ENCODE measurements at regions not wholly inside any gene's neighbourhood (a gene's known extent, or its start where the extent isn't known, plus 50 kb on each side); places are given as distances from the start of the nearest gene placed in this dataset.

- TF ChIP-seq, protein P1, sequence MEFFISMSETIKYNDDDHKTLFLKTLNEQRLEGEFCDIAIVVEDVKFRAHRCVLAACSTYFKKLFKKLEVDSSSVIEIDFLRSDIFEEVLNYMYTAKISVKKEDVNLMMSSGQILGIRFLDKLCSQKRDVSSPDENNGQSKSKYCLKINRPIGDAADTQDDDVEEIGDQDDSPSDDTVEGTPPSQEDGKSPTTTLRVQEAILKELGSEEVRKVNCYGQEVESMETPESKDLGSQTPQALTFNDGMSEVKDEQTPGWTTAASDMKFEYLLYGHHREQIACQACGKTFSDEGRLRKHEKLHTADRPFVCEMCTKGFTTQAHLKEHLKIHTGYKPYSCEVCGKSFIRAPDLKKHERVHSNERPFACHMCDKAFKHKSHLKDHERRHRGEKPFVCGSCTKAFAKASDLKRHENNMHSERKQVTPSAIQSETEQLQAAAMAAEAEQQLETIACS (CRISPR knock-in tag; IDR thresholded peaks at IDR 0.05): no peak
- TF ChIP-seq ZNF777 (CRISPR knock-in tag; IDR thresholded peaks at IDR 0.05) (peak; percentile 28; the same call in 1 of the 2 replicates), NCOA2 (CRISPR knock-in tag; IDR thresholded peaks at IDR 0.05) (peak; percentile 87), POLR2G (IDR thresholded peaks at IDR 0.05; ENCODE audit: low read depth, low read length) (peak; percentile 63; the same call in 1 of the 2 replicates), PHF20 (CRISPR knock-in tag; IDR thresholded peaks at IDR 0.05) (no peak; the same call in 1 of the 2 replicates), CHD4 (IDR thresholded peaks at IDR 0.05; ENCODE audit: borderline replicate concordance, low read length) (peak; percentile 74; the same call in 1 of the 2 replicates), STAT5B (CRISPR knock-in tag; IDR thresholded peaks at IDR 0.05) (no peak), ZBTB42 (CRISPR knock-in tag; IDR thresholded peaks at IDR 0.05) (peak; percentile 84), FOXO4 (CRISPR knock-in tag; conservative IDR thresholded peaks at IDR 0.05) (no peak), ZNF44 (CRISPR knock-in tag; IDR thresholded peaks at IDR 0.05) (no peak), ZNF430 (CRISPR knock-in tag; IDR thresholded peaks at IDR 0.05) (peak; percentile 87), KAT8 (CRISPR knock-in tag; IDR thresholded peaks at IDR 0.05) (no peak), ZSCAN29 (CRISPR knock-in tag; conservative IDR thresholded peaks at IDR 0.05) (peak; percentile 39; the same call in 1 of the 2 replicates), SRF (IDR thresholded peaks at IDR 0.05; ENCODE audit: low read depth, low read length) (no peak), ZBTB38 (CRISPR knock-in tag; IDR thresholded peaks at IDR 0.05) (peak; percentile 82), ZNF512 (CRISPR knock-in tag; IDR thresholded peaks at IDR 0.05) (no peak), DNMT1 (CRISPR knock-in tag; IDR thresholded peaks at IDR 0.05) (no peak), NBN (conservative IDR thresholded peaks at IDR 0.05) (no peak)
- TF ChIP-seq, protein P2, sequence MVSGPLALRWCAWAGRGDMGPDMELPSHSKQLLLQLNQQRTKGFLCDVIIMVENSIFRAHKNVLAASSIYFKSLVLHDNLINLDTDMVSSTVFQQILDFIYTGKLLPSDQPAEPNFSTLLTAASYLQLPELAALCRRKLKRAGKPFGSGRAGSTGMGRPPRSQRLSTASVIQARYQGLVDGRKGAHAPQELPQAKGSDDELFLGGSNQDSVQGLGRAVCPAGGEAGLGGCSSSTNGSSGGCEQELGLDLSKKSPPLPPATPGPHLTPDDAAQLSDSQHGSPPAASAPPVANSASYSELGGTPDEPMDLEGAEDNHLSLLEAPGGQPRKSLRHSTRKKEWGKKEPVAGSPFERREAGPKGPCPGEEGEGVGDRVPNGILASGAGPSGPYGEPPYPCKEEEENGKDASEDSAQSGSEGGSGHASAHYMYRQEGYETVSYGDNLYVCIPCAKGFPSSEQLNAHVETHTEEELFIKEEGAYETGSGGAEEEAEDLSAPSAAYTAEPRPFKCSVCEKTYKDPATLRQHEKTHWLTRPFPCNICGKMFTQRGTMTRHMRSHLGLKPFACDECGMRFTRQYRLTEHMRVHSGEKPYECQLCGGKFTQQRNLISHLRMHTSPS (CRISPR knock-in tag; IDR thresholded peaks at IDR 0.05; ENCODE audit: low read depth): peak; percentile 86; the same call in 1 of the 2 replicates
- TF ChIP-seq, protein P3, sequence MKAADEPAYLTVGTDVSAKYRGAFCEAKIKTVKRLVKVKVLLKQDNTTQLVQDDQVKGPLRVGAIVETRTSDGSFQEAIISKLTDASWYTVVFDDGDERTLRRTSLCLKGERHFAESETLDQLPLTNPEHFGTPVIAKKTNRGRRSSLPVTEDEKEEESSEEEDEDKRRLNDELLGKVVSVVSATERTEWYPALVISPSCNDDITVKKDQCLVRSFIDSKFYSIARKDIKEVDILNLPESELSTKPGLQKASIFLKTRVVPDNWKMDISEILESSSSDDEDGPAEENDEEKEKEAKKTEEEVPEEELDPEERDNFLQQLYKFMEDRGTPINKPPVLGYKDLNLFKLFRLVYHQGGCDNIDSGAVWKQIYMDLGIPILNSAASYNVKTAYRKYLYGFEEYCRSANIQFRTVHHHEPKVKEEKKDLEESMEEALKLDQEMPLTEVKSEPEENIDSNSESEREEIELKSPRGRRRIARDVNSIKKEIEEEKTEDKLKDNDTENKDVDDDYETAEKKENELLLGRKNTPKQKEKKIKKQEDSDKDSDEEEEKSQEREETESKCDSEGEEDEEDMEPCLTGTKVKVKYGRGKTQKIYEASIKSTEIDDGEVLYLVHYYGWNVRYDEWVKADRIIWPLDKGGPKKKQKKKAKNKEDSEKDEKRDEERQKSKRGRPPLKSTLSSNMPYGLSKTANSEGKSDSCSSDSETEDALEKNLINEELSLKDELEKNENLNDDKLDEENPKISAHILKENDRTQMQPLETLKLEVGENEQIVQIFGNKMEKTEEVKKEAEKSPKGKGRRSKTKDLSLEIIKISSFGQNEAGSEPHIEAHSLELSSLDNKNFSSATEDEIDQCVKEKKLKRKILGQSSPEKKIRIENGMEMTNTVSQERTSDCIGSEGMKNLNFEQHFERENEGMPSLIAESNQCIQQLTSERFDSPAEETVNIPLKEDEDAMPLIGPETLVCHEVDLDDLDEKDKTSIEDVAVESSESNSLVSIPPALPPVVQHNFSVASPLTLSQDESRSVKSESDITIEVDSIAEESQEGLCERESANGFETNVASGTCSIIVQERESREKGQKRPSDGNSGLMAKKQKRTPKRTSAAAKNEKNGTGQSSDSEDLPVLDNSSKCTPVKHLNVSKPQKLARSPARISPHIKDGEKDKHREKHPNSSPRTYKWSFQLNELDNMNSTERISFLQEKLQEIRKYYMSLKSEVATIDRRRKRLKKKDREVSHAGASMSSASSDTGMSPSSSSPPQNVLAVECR (CRISPR knock-in tag; IDR thresholded peaks at IDR 0.05; ENCODE audit: borderline replicate concordance): peak; percentile 54; the same call in 1 of the 2 replicates
Measured at GRCh38 chr16:85515830-85516397, 97.2 kb upstream of the GSE1 start (continued).
